DMS53 treated with DMSO at 0.1 percent for 48 hours (cell line): ENCODE measurements at regions not wholly inside any gene's neighbourhood (a gene's known extent, or its start where the extent isn't known, plus 50 kb on each side); places are given as distances from the start of the nearest gene placed in this dataset.

ENCODE experiments used
- DNase-seq: peaks from one replicate; lab custom pipeline; 2025; ENCODE audit not compliant: unreplicated experiment; lab: John Stamatoyannopoulos, UW

DNA sequence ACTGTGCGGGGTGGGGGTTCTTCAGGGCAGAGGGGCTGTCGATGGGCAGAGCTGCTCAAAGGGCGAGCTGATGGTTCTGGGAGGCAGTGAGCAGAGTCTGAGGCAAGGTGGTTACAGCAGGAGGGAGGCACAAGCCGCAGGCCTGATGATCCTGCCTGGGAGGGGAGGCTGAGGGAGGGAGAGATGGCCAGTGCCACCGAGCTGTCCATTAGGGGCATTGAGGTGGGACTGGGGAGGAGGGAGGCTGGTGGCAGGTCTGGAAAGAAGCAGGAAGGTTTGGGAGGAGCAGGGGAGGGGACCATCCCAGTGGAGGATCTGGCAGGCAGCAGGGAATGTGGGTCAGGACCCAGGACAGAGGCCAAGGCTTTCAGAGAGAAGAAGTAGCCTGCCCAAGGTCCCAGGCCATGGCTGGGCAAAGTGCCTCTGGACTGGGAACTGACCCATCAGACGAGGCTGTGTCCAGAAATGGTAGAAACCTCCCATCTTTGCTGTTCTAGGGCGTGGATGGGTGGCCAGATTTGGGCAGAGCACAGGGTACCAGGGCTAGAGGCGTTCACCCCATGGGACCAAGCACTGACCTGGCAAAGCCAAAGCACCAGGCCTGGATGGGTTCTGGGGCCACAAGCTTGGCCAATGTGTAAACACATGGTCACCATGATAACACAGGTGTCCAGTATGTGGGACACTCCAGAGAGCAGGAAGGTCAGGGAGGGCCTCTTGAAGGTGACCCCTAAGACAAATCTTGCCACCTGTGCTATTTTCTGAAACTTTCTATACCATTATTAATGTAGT lies 55.5 kb downstream of the INHBB start:
- DNase-seq: no peak

DNA sequence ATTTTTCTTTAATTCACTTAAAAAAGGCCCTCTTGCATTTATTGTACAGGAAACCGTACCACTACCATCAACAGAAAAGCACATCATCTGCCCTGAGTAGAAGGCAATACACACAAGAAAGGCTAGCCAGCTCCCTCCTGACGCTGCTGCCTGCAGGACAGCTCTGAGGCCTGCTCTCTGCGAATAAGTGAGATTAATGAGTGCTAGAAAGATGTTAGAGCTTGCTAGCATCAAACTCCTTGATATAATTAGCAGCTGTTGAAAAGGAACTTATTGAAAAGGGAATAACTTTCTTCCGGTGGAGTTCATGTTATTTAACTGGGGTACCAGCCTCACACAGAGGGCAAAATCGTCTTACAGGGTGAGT lies 56.1 kb downstream of the INHBB start:
- DNase-seq: no peak

DNA sequence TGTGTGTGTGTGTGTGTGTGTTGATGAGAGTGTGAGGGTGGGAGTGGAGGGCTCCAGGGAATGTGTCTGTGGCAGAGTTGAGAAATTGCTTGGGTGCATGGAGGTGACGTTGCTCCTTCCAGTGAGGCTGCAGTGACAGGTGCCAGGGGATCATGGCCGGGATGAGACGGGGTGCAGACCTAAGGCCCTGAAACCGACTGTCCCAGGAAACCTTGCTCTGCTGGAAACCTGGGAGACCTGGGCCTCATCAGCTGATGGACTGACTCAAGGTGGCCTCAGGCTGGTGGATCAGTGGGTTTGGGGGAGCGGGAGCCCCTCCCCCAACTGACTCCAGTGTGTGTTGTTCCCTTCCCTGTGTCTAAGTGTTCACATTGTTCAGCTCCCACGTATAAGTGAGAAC lies 56.6 kb downstream of the INHBB start:
- no peak for DNase-seq

DNA sequence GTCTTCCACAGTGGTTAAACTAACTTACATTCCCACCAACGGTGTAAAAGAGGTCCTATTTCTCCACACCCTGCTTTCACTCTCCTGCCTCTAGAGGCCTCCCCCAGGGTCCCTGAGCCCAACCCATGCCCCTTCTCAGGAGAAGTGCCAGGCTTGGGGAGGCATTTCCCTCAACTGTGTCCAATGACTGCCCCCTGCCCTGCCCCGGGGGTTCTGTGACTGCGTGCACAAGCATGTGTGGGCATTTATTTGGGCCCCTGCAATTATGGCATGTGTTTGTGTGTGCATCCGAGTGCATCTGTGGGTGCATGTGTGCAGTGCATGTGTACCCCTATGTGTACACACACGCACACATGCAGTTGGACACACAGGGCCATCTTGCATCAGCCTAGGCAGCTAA lies 57.3 kb downstream of the INHBB start:
- no peak for DNase-seq

DNA sequence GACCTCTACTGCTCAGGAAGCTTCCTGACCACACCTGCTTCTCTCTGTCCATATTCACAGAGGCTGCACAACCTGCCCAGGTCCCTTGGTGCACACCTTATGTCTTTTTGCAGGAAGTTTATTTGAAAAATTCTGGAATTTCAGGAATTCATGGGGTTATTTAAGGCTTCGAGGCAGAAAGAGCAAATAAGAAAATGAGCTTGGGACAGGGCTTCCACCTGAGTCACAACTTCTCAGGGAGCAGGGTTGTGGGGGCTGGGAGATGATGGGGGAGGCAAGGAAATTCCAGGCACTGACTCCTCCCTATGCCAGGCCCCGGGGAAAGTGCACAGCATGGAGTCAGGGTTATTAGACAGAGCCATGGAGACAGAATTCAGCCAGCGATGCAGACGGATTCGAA lies 57.7 kb downstream of the INHBB start:
- DNase-seq: no peak

DNA sequence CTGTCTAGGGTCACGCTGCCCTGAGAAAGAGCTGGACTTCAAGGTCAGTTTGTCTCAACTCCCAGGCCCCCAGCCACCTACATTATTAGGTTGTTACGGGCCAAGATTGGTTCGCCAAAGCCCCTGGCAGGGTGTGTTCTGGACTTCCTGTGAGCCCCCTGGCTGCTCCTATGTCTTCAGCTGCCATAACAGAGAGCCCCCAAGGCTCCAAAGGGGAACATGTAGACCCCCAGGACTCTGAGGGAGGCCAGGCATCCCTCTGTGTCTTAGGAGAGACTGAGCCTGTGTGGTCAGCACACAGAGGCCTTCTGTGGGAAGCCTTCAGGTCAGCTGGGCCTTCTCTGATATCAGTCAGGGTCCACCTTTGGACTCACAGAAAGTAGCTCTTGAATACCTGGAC lies 58.3 kb downstream of the INHBB start:
- no peak for DNase-seq

DNA sequence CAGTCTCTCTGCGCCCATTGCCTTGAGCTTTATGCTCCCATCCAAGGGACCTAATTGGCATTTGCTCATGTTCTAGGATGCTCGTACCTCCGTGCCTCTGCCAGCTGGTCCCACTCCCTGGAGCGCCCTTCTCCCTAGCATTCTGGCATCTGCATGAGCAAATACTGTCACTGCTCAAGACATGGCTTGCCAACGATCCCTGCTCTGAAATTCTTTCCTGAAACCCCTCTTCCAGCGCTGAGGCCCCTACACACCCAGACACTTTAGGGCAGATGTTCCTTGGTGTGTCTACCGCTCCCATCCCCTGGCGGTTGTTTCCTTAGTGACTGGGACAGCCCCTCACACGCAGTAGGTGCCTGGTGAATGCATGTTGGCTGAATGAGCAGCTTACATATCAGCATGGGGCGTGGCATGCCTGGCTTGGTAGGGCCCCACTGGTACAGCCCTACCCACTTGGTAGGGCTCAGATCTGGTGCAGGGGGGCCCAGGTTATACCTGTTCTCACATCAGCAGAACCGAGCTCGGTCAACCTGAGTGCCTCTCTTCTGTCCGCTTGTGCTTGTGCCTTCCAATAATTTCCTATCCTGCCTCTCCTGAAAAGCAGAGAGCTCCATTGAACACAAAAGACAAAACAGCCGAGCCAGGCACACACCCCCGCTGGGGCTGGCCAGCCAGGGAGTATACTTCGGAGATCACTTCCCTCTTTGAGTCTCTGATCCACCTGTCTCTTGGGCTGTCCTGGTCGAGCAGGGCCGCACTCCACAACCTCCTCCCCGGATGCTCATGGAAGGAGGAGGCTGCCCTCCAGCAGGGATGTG lies 59.2 kb downstream of the INHBB start:
- no peak for DNase-seq

DNA sequence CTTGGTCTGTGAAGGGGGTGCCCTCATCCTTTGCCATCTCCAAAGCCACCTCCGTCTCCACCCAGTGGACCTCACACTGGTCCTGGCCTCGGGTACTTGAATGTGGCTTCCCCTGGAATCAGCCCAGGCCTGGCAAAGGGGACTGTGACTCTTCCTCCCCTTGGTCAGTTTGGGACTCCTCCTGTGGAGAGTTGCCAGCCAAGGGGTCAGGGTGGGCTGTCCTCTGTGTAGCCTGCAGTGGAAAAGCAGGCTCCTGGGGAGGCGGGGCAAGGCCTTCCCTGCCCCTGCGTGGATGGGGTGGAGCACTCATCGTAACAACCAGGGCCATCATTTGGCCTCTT lies 59.8 kb downstream of the INHBB start:
- no peak for DNase-seq

DNA sequence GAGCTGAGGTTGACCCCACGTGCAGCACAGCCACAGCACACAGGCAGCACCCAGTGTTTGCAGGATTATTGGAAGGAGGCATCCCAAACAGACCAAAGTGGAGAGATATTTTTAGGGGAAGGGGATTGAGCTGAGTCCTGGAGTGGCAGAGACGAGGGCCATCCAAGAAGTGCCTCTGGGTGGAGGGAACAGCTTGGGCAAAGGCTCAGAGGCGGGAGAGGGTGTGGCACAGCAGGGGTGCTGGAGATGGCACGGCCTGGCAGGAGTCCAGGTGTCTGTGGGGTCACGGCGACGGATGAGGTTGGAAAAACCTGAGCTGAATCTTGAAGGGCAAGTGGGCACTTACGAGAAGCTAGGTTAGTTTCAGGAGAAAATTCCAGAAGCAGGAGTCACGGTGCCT lies 60.6 kb downstream of the INHBB start:
- no peak for DNase-seq

DNA sequence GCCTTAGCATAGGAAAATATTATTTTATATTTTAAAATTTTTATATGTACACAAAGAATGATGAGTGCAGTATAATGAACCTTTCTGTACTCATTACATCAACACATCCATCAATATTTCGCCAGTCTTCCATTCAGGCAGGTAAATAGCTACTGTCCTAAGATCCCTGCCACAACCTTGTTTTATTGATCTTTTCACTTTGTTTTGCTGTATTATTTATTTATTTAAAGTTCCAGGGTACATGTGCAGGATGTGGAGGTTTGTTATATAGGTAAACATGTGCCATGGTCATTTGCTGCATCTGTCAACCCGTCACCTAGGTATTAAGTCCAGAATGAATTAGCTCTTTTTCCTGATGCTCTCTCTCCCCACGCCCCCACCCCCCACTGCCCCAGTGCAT lies 64.6 kb downstream of the INHBB start:
- no peak for DNase-seq

DNA sequence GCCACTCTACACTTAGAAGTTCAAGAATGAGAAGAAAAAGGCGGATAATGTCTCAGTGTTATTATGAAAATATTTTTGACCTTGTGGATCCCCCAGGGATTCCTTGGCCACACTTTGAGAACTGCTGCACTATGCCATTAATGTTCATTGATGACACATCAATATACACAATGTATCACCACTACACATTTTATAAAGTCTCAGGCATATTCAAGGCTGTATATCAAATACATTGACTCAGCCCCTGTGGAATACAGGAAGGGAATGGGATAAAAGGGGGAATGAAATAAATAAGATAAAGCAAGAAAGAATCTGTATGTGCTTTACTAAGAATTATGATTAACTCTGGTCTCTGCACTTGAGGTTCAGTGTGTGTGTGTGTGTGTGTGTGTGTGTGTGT lies 69.1 kb downstream of the INHBB start:
- no peak for DNase-seq

DNA sequence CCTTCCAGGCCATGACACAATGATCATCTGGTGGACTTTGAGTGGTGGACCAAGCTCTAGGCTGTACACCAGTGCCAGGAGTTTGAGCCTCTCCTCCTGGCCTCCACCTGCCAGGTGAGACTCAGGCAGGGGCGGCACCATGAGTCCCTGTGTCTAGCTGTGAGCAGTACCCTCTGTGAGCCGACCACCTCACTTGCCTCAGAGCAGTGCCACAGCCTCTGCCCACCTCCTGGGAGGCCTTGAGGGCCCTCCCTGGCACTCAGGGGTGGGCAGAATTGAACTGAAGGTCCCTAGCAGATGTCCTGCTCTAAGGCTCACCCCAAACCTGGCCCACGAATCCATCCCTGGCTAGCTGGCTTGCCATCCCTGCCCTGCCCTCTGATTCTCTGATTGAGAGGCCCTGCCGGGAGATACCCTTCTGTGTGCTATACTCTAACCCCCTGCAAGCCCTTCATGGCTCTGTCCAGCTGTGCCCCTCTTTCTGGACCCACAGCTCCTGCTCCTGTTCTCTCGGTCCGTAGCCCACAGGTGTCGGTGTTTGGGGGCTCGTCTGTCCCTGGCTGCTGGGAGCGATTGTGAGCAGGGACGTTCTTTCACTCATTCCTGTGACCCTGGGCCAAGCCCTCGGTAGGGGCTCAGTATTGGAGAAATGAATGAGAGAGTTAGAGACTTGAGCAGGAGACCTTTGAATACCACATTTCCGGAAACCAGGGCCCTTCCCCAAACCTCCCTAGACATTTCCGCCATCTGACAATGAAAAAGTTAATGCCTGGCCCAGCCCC lies 70.0 kb downstream of the INHBB start:
- no peak for DNase-seq

DNA sequence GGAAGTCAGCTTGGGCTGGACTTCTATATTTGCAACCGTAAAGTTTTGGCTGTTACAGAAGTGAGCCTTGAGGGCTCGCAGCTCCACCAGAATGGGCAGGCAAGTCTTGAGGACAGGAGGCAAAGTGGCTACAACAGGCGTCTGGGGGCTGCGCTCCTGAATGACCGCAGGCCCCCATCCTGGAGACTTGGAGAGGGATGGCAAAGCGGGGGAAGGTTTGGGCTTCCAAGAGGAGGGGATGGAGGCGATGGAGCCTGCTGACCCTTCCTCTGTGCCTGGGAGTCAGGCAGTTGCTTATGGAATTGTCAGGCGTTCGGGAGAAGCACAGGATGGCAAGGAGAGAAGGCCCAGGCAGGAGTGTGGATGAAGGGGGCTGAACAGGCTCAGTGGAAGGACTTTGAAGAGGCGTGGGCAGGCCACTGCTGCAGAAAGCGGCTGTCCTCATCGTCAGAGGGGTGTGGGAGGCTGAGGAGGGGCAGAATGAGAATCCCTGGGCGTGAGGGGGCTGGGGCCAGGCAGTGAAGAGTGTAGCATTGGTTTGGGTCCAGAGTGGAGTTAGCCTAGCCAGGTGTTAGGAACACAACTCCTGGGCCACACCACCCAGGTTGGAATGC lies 72.3 kb downstream of the INHBB start:
- no peak for DNase-seq

DNA sequence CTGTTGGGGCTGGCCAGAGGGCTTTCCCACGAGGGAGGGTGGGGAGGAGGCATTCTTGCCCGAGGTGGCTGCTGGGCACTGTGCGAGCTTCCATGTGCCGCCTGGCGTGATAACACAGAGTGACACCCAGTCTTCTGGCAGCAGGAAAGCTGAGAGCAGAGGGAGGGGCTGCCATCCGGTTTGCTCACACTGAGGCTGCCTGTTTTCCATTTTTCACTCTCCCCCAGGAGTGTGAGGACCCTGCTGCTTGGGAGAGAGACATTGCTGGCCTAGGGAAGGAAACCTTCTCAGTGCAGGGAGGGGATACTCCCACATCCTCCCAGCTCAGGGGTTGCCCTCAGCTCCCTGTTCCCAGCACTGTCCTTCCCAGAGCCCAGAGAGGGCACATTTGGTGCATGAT lies 73.1 kb downstream of the INHBB start:
- DNase-seq: no peak

DNA sequence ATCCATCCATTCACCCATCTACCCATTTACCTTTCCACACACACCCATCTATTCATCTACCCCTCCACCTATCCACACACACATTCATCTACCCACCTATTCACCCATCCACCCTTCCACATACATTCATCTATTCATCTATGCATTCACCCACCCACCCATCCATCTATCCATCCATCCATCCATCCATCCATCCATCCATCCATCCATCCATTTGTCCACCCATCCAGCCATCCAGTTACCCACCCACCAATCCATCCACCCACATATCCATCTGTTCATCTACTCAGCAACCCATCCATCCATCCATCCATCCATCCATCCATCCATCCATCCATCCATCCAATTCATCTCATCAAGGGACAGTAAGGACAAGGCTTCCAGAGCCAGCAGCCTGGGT lies 74.0 kb downstream of the INHBB start:
- no peak for DNase-seq

DNA sequence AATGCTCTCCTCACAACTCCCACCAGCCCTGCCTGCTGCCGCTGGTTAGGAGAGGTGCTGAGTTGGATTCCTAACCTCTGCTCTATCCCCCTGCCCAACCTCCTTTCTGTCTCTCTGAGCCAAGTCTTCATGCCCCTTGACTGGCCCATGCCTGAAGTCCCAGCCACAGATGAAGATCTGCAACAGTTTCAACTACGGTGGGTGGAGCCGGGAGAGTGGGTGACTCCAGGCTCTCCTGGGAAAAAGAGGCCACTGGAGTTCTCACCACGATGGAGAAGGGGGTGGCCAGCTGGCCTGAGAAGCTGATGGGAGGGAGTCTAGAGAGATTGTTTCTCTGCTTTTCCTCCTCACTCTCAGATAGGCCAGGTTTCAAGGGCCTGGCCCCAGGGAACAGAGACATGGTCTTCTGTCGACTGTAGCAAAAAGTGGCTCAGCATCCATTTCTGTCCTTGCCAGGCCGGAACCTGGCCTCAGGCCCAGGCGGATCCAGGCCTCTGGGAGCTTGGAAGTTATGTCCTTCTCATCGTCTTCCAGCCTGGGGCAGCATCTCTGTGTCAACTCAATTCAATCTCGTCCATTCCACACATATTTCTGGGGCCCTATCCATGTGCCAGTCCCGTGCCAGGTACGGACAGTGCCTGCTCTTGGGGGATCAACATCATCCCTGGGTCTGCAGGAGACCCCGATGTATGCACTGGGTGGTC lies 75.3 kb downstream of the INHBB start:
- DNase-seq: no peak

DNA sequence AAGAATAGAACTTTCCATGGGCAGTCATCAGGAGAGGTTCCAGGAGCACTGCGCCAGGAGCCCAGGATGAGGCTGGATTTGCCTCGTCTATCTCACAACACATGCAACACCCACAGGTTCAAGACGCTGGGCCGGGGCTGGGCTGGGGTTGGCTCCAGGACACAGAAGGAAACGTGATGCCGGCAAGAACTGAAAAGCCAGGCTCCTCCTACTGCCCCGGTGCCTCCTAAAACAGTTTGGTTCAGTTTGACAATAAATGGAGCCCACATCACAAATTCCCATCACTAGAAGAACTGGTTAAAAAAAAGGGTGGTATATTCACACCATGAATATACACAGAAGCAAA lies 75.9 kb downstream of the INHBB start:
- no peak for DNase-seq

DNA sequence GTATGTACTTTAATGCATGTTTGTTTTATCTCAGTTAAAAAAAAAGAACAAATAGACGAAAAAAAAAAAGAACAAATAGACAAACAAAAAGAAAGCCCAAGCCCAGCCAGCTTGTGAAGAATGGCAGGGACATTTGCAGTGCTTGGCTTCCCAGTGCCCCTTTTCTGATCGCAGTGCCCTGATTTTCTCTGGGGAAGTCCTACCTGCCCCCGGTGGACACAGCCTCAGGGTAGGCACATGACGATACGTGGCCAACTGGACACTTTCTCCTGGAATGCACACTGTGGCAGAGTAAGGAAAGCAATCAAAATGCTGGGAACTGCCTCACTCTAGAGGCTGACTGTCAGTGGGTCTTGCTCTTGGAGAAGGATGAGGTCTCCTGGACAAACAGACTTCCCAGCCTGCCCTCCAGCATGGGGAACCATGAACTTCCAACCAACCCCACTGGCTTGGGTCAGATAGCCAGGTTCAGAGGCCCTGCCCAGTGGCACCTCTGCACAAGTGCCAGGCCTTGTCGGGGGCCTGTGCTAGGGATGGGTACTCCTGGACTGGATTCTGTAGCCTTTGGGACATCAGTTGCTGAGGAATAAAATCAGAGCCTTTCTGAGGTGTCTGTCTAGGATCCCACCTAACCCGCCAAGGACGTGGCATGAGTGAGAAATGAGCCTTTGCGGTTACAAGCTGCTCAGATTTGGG lies 76.7 kb downstream of the INHBB start:
- peak; percentile 69 for DNase-seq

DNA sequence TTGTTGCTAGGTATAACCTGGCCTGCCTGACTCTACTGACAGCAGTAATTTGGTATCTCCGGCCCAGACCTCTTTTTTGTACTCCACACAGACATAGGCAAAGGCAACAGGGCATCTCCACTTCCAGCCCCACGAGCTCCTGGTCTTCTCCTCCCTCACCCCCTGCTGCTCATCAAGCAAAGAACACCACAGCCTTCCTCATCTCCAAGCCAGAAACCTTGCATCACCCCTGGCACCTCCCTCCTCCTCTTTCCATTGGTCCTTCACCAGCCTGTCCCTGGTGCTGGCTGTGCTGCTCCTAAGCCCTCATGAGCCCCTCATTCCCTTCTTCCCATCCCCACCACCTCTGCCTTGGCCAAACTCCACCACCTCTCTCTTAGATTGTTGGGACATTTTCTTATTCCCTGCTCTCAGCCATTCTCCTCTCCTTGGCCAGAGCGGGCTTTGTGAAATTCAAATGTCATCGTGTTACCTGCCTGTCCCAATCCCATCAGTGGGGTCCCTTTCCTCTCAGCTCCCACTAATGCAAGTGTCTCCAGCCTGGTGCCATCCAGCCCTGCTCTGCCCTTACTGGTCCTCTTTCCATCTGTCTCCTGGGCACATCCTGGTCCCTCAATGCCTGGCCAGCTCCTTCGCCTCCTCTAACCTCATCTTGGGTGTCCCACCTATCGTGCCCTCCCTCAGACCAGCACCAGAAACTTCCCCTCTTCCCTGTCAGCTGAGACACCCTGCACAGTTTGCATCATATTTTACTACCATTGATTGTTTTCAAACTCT lies 77.4 kb downstream of the INHBB start:
- DNase-seq: no peak
